ENCODE measurements at regions not wholly inside any gene's neighbourhood (a gene's known extent, or its start where the extent isn't known, plus 50 kb on each side); places are given as distances from the start of the nearest gene placed in this dataset.

GRCh38 chr12:30110498-30110897, 326.8 kb upstream of the TMTC1 start:
- no peaks in the 10 kb centered on the region for H3K27me3 ChIP-seq (ENCODE audit: insufficient read depth, poor library complexity, severe bottlenecking)
- no peak overlapping the region for H3K4me3 ChIP-seq (ENCODE audit: severe bottlenecking)
- no peak for TF ChIP-seq CTCF (IDR thresholded peaks at IDR 0.05; ENCODE audit: poor library complexity, severe bottlenecking)
- H3K4me1 ChIP-seq (ENCODE audit: insufficient read depth, poor library complexity, severe bottlenecking): no peaks in the 10 kb centered on the region
- H3K27ac ChIP-seq (ENCODE audit: poor library complexity, severe bottlenecking): no peak overlapping the region
- ATAC-seq (ENCODE audit: low read depth): no peak
- no peaks in the 10 kb centered on the region for H3K9me3 ChIP-seq (ENCODE audit: severe bottlenecking)
- no peak for DNase-seq (ENCODE audit: low spot score)
- H3K36me3 ChIP-seq (ENCODE audit: low read depth): no peaks in the 10 kb centered on the region

GRCh38 chr12:30108666-30109065, 324.9 kb upstream of the TMTC1 start:
- no peaks in the 10 kb centered on the region for H3K4me1 ChIP-seq (ENCODE audit: insufficient read depth, poor library complexity, severe bottlenecking)
- DNase-seq (ENCODE audit: low spot score) (no peak), ATAC-seq (ENCODE audit: low read depth) (no peak)
- H3K27me3 ChIP-seq (ENCODE audit: insufficient read depth, poor library complexity, severe bottlenecking): no peaks in the 10 kb centered on the region
- H3K4me3 ChIP-seq (ENCODE audit: severe bottlenecking): no peak overlapping the region
- H3K36me3 ChIP-seq (ENCODE audit: low read depth): no peaks in the 10 kb centered on the region
- no peak overlapping the region for H3K27ac ChIP-seq (ENCODE audit: poor library complexity, severe bottlenecking)
- no peak for TF ChIP-seq CTCF (IDR thresholded peaks at IDR 0.05; ENCODE audit: poor library complexity, severe bottlenecking)
- H3K9me3 ChIP-seq (ENCODE audit: severe bottlenecking): no peaks in the 10 kb centered on the region

- ATAC-seq (ENCODE audit: low read depth) (no peak), DNase-seq (ENCODE audit: low spot score) (no peak)
- Histone ChIP-seq H3K36me3 (ENCODE audit: low read depth) (no peaks in the 10 kb centered on the region), H3K27ac (ENCODE audit: poor library complexity, severe bottlenecking) (no peak overlapping the region), H3K9me3 (ENCODE audit: severe bottlenecking) (no peaks in the 10 kb centered on the region), H3K4me1 (ENCODE audit: insufficient read depth, poor library complexity, severe bottlenecking) (no peaks in the 10 kb centered on the region), H3K4me3 (ENCODE audit: severe bottlenecking) (no peak overlapping the region), H3K27me3 (ENCODE audit: insufficient read depth, poor library complexity, severe bottlenecking) (no peaks in the 10 kb centered on the region)
- no peak for TF ChIP-seq CTCF (IDR thresholded peaks at IDR 0.05; ENCODE audit: poor library complexity, severe bottlenecking)
Observed at GRCh38 chr12:30106204-30106965, 322.6 kb upstream of the TMTC1 start.

- Histone ChIP-seq H3K27ac (ENCODE audit: poor library complexity, severe bottlenecking) (no peak overlapping the region), H3K4me3 (ENCODE audit: severe bottlenecking) (no peak overlapping the region), H3K9me3 (ENCODE audit: severe bottlenecking) (no peaks in the 10 kb centered on the region), H3K4me1 (ENCODE audit: insufficient read depth, poor library complexity, severe bottlenecking) (no peaks in the 10 kb centered on the region), H3K27me3 (ENCODE audit: insufficient read depth, poor library complexity, severe bottlenecking) (no peaks in the 10 kb centered on the region), H3K36me3 (ENCODE audit: low read depth) (no peaks in the 10 kb centered on the region)
- no peak for DNase-seq (ENCODE audit: low spot score)
- no peak for TF ChIP-seq CTCF (IDR thresholded peaks at IDR 0.05; ENCODE audit: poor library complexity, severe bottlenecking)
- ATAC-seq (ENCODE audit: low read depth): no peak
Observed at GRCh38 chr12:30105505-30105904, 321.8 kb upstream of the TMTC1 start.

GRCh38 chr12:30104971-30105370, 321.2 kb upstream of the TMTC1 start:
- Histone ChIP-seq H3K4me3 (ENCODE audit: severe bottlenecking) (no peak overlapping the region), H3K27me3 (ENCODE audit: insufficient read depth, poor library complexity, severe bottlenecking) (no peaks in the 10 kb centered on the region), H3K9me3 (ENCODE audit: severe bottlenecking) (no peaks in the 10 kb centered on the region), H3K27ac (ENCODE audit: poor library complexity, severe bottlenecking) (no peak overlapping the region), H3K4me1 (ENCODE audit: insufficient read depth, poor library complexity, severe bottlenecking) (no peaks in the 10 kb centered on the region), H3K36me3 (ENCODE audit: low read depth) (no peaks in the 10 kb centered on the region)
- TF ChIP-seq CTCF (IDR thresholded peaks at IDR 0.05; ENCODE audit: poor library complexity, severe bottlenecking): no peak
- DNase-seq (ENCODE audit: low spot score) (no peak), ATAC-seq (ENCODE audit: low read depth) (no peak)

All from RWPE2 (cell line).